AG10803 (cell line): ENCODE measurements at regions not wholly inside any gene's neighbourhood (a gene's known extent, or its start where the extent isn't known, plus 50 kb on each side); places are given as distances from the start of the nearest gene placed in this dataset.

Experiments
- DNase-seq: peaks from one replicate; pipeline ENCODE4 v3.0.0; 2010; ENCODE audit warnings: low read depth
- H3K4me3 ChIP-seq: 2 replicates; pipeline ENCODE4 v1.5.1; 2011; ENCODE audit warnings: mild to moderate bottlenecking, low read length, control low read depth
- CTCF ChIP-seq: conservative IDR thresholded peaks from 2 replicates; pipeline ENCODE4 v1.5.1; 2011; ENCODE audit warnings: mild to moderate bottlenecking, low read length, control low read depth, inconsistent platforms

- no peak for DNase-seq
- no peak overlapping the region for H3K4me3 ChIP-seq
- TF ChIP-seq CTCF: no peak
Observed at GRCh38 chr4:144819591-144819990, 173.6 kb downstream of the HHIP start.

GRCh38 chr4:144820011-144820727 lies 174.2 kb downstream of the HHIP start:
- no peak overlapping the region for H3K4me3 ChIP-seq
- TF ChIP-seq CTCF: no peak
- peak; percentile 79 for DNase-seq

GRCh38 chr4:144820728-144821085 lies 174.8 kb downstream of the HHIP start:
- H3K4me3 ChIP-seq: no peak overlapping the region

GRCh38 chr4:144831971-144832370 lies 186.0 kb downstream of the HHIP start:
- TF ChIP-seq CTCF: no peak
- no peak for DNase-seq
- H3K4me3 ChIP-seq: no peak overlapping the region

More at GRCh38 chr4:144820728-144821085, 174.8 kb downstream of the HHIP start:
- TF ChIP-seq CTCF: no peak
- peak; percentile 80 for DNase-seq

- no peak for TF ChIP-seq CTCF
- DNase-seq: no peak
Observed at GRCh38 chr4:144845411-144845810, 199.5 kb downstream of the HHIP start.

GRCh38 chr4:144851948-144852347 lies 206.0 kb downstream of the HHIP start:
- no peak overlapping the region for H3K4me3 ChIP-seq
- no peak for TF ChIP-seq CTCF
- no peak for DNase-seq

More at GRCh38 chr4:144845411-144845810, 199.5 kb downstream of the HHIP start:
- no peak overlapping the region for H3K4me3 ChIP-seq

- no peak for DNase-seq
- no peak for TF ChIP-seq CTCF
- no peak overlapping the region for H3K4me3 ChIP-seq
Observed at GRCh38 chr4:144861471-144861870, 215.5 kb downstream of the HHIP start.
